ENCODE measurements at regions not wholly inside any gene's neighbourhood (a gene's known extent, or its start where the extent isn't known, plus 50 kb on each side); places are given as distances from the start of the nearest gene placed in this dataset.

- no peak for DNase-seq (ENCODE audit: low read depth)
- H3K4me3 ChIP-seq (ENCODE audit: low read depth, low read length) = no peak overlapping the region
- TF ChIP-seq POLR2A (IDR thresholded peaks at IDR 0.05; ENCODE audit: extremely low read depth, insufficient read length) (no peak), MAX (IDR thresholded peaks at IDR 0.05; ENCODE audit: low read depth, low read length) (no peak), MYC (IDR thresholded peaks at IDR 0.05; ENCODE audit: low read depth, low read length) (no peak), CTCF (IDR thresholded peaks at IDR 0.05; ENCODE audit: low read depth, low read length) (no peak)
These were observed 414.7 kb upstream of the SPRED2 start for GRCh38 chr2:65846989-65847678.

- H3K4me3 ChIP-seq (ENCODE audit: low read depth, low read length) = no peak overlapping the region
- DNase-seq (ENCODE audit: low read depth) = no peak
- no peak for TF ChIP-seq MYC (IDR thresholded peaks at IDR 0.05; ENCODE audit: low read depth, low read length)
- TF ChIP-seq CTCF (IDR thresholded peaks at IDR 0.05; ENCODE audit: low read depth, low read length) = no peak
- no peak for TF ChIP-seq MAX (IDR thresholded peaks at IDR 0.05; ENCODE audit: low read depth, low read length)
- TF ChIP-seq POLR2A (IDR thresholded peaks at IDR 0.05; ENCODE audit: extremely low read depth, insufficient read length) = no peak
These were observed 413.2 kb upstream of the SPRED2 start for GRCh38 chr2:65845442-65846182.

- DNase-seq (ENCODE audit: low read depth) = no peak
- TF ChIP-seq MAX (IDR thresholded peaks at IDR 0.05; ENCODE audit: low read depth, low read length) = no peak
- no peak for TF ChIP-seq MYC (IDR thresholded peaks at IDR 0.05; ENCODE audit: low read depth, low read length)
- TF ChIP-seq POLR2A (IDR thresholded peaks at IDR 0.05; ENCODE audit: extremely low read depth, insufficient read length) = no peak
- TF ChIP-seq CTCF (IDR thresholded peaks at IDR 0.05; ENCODE audit: low read depth, low read length) = no peak
- H3K4me3 ChIP-seq (ENCODE audit: low read depth, low read length) = no peak overlapping the region
These were observed 409.7 kb upstream of the SPRED2 start for GRCh38 chr2:65842104-65842503.

- DNase-seq (ENCODE audit: low read depth) = no peak
- H3K4me3 ChIP-seq (ENCODE audit: low read depth, low read length) = no peak overlapping the region
- TF ChIP-seq CTCF (IDR thresholded peaks at IDR 0.05; ENCODE audit: low read depth, low read length) (no peak), MAX (IDR thresholded peaks at IDR 0.05; ENCODE audit: low read depth, low read length) (no peak), MYC (IDR thresholded peaks at IDR 0.05; ENCODE audit: low read depth, low read length) (no peak), POLR2A (IDR thresholded peaks at IDR 0.05; ENCODE audit: extremely low read depth, insufficient read length) (no peak)
These were observed 403.7 kb upstream of the SPRED2 start for GRCh38 chr2:65835975-65836549.

- TF ChIP-seq CTCF (IDR thresholded peaks at IDR 0.05; ENCODE audit: low read depth, low read length) (no peak), MAX (IDR thresholded peaks at IDR 0.05; ENCODE audit: low read depth, low read length) (no peak), POLR2A (IDR thresholded peaks at IDR 0.05; ENCODE audit: extremely low read depth, insufficient read length) (no peak), MYC (IDR thresholded peaks at IDR 0.05; ENCODE audit: low read depth, low read length) (no peak)
- no peak overlapping the region for H3K4me3 ChIP-seq (ENCODE audit: low read depth, low read length)
- no peak for DNase-seq (ENCODE audit: low read depth)
These were observed 402.5 kb upstream of the SPRED2 start for GRCh38 chr2:65834771-65835475.

All from NB4 (cell line).